ENCODE measurements at regions not wholly inside any gene's neighbourhood (a gene's known extent, or its start where the extent isn't known, plus 50 kb on each side); places are given as distances from the start of the nearest gene placed in this dataset.

DNA sequence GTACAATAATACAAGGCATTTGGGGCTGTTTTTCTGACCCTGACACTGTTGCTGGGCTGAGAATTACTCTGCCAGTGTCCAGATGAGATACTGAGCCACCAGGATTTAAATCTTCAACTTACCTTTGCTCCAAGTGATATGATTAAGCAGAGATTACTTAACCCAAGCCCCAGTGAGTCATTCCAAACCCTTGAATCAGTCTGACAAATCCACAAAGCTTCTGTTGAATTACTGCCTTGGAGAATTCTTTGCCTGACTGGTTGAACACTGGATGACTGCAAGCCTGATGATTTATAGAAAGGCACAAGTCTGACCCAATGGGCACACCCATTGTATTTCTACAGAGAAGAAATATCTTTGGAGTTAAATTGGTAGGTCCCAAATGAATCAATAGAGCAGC, 88.2 kb upstream of the TSC22D2 start:
- H3K9ac ChIP-seq (ENCODE audit: control insufficient read depth, extremely low read depth, insufficient read depth, low read length), result no peak overlapping the region
- no peaks in the 10 kb centered on the region for H3K9me3 ChIP-seq (ENCODE audit: control insufficient read depth, low read depth, low read length)
- FAIRE-seq (peak; percentile 98), DNase-seq (ENCODE audit: low read depth, low spot score) (peak; percentile 94)
- peaks cover 12% of the 10 kb centered on the region for H3K4me1 ChIP-seq (ENCODE audit: control insufficient read depth, extremely low read depth, insufficient read depth, low read length)
- TF ChIP-seq EZH2 (IDR thresholded peaks at IDR 0.05; ENCODE audit: low read length), result no peak
- TF ChIP-seq CTCF (optimal IDR thresholded peaks at IDR 0.05 in 1 of 3, IDR thresholded peaks at IDR 0.05 in 1 of 3, conservative IDR thresholded peaks at IDR 0.05 in 1 of 3; ENCODE audit: extremely low read depth in 1 of 3, insufficient read depth in 2 of 3, low read length in 3 of 3), result no peak
- H3K9me1 ChIP-seq (ENCODE audit: control insufficient read depth, extremely low read depth, insufficient read depth, low read length), result no peaks in the 10 kb centered on the region
- no peaks in the 10 kb centered on the region for H3K79me2 ChIP-seq (ENCODE audit: control insufficient read depth, insufficient read depth, low read length)
- no peaks in the 10 kb centered on the region for H3K27me3 ChIP-seq (ENCODE audit: control insufficient read depth, extremely low read depth, insufficient read depth, low read length)
- peak overlapping the region; percentile 72 for H3K4me2 ChIP-seq (ENCODE audit: control insufficient read depth, extremely low read depth, insufficient read depth, low read depth, low read length)
- H2AFZ ChIP-seq (ENCODE audit: control insufficient read depth, low read length), result no peak overlapping the region
- H3K36me3 ChIP-seq (ENCODE audit: control insufficient read depth in 2 of 2, extremely low read depth in 1 of 2, insufficient read depth in 2 of 2, low read length in 2 of 2), result no peaks in the 10 kb centered on the region
- no peaks in the 10 kb centered on the region for H4K20me1 ChIP-seq (ENCODE audit: control insufficient read depth, extremely low read depth, insufficient read depth, low read length)
- peak overlapping the region; percentile 43 for H3K27ac ChIP-seq (ENCODE audit: control insufficient read depth, insufficient read depth, low read length)
- dilution Hi-C loops (cut with MboI; ENCODE audit: extremely low pct_ligation_motif_present, low sequenced_read_pairs), result no loop called here
- H3K4me3 ChIP-seq (ENCODE audit: control insufficient read depth in 2 of 3, extremely low read depth in 1 of 3, insufficient read depth in 2 of 3, low read depth in 1 of 3, low read length in 3 of 3), result no peak overlapping the region

- TF ChIP-seq CTCF (optimal IDR thresholded peaks at IDR 0.05 in 1 of 3, IDR thresholded peaks at IDR 0.05 in 1 of 3, conservative IDR thresholded peaks at IDR 0.05 in 1 of 3; ENCODE audit: extremely low read depth in 1 of 3, insufficient read depth in 2 of 3, low read length in 3 of 3) (no peak), EZH2 (IDR thresholded peaks at IDR 0.05; ENCODE audit: low read length) (no peak)
- dilution Hi-C loops (cut with MboI; ENCODE audit: extremely low pct_ligation_motif_present, low sequenced_read_pairs), result no loop called here
- no peak overlapping the region for H3K9ac ChIP-seq (ENCODE audit: control insufficient read depth, extremely low read depth, insufficient read depth, low read length)
- no peaks in the 10 kb centered on the region for H3K9me3 ChIP-seq (ENCODE audit: control insufficient read depth, low read depth, low read length)
- no peaks in the 10 kb centered on the region for H4K20me1 ChIP-seq (ENCODE audit: control insufficient read depth, extremely low read depth, insufficient read depth, low read length)
- DNase-seq (ENCODE audit: low read depth, low spot score) (no peak), FAIRE-seq (no peak)
- no peak overlapping the region for H3K27ac ChIP-seq (ENCODE audit: control insufficient read depth, insufficient read depth, low read length)
- H3K36me3 ChIP-seq (ENCODE audit: control insufficient read depth in 2 of 2, extremely low read depth in 1 of 2, insufficient read depth in 2 of 2, low read length in 2 of 2), result no peaks in the 10 kb centered on the region
- no peak overlapping the region for H3K4me2 ChIP-seq (ENCODE audit: control insufficient read depth, extremely low read depth, insufficient read depth, low read depth, low read length)
- no peaks in the 10 kb centered on the region for H3K27me3 ChIP-seq (ENCODE audit: control insufficient read depth, extremely low read depth, insufficient read depth, low read length)
- no peak overlapping the region for H3K4me3 ChIP-seq (ENCODE audit: control insufficient read depth in 2 of 3, extremely low read depth in 1 of 3, insufficient read depth in 2 of 3, low read depth in 1 of 3, low read length in 3 of 3)
- H3K4me1 ChIP-seq (ENCODE audit: control insufficient read depth, extremely low read depth, insufficient read depth, low read length), result peaks cover 12% of the 10 kb centered on the region
- no peak overlapping the region for H2AFZ ChIP-seq (ENCODE audit: control insufficient read depth, low read length)
- H3K9me1 ChIP-seq (ENCODE audit: control insufficient read depth, extremely low read depth, insufficient read depth, low read length), result no peaks in the 10 kb centered on the region
- no peaks in the 10 kb centered on the region for H3K79me2 ChIP-seq (ENCODE audit: control insufficient read depth, insufficient read depth, low read length)
Measured at GRCh38 chr3:150317469-150317868, 90.6 kb upstream of the TSC22D2 start.
